Naive thymus-derived CD8-positive, alpha-beta T cell (primary cell): ENCODE measurements at regions not wholly inside any gene's neighbourhood (a gene's known extent, or its start where the extent isn't known, plus 50 kb on each side); places are given as distances from the start of the nearest gene placed in this dataset.

ENCODE experiments used
- ATAC-seq, 2 donors: fragments of 150-1000 bp; cut with Tn5 transposase in 1 of 2; sonication (Bioruptor Pico), chemical (Tn5 transposase) in 1 of 2; 1 replicate in 1 of 2; 2 replicates in 1 of 2; pipeline ENCODE4 v1.10.0; 2021; ENCODE audit warnings: mild to moderate bottlenecking in 2 of 2, moderate library complexity in 2 of 2
- POLR2A ChIA-PET: fragments of 350-600 bp; sonication (Branson Sonifier 250); formaldehyde crosslinking; loops from one replicate; lab custom pipeline; 2021; ENCODE audit warnings: antibody characterized with exemption; lab: Charles Lee
- DNase-seq, 10 donors: peaks; one replicate each; pipeline versions ENCODE4 v3.0.0 to v3.0.0-alpha.2; 2020 to 2022
- H3K27ac Mint-ChIP-seq, 10 donors: one replicate each; pipeline ENCODE4 v1.8.0; 2020 to 2022; ENCODE audit warnings: mild to moderate bottlenecking in 10 of 10, mixed read lengths in 10 of 10, moderate library complexity in 4 of 10, inconsistent platforms in 1 of 10
- H3K27me3 Mint-ChIP-seq, 5 donors: one replicate each; pipeline ENCODE4 v1.8.0; 2021 to 2022; ENCODE audit warnings: mixed read lengths in 5 of 5
- H3K36me3 Mint-ChIP-seq, 3 donors: one replicate each; pipeline ENCODE4 v1.8.0; 2020 to 2022; ENCODE audit warnings: mixed read lengths in 3 of 3, mild to moderate bottlenecking in 2 of 3, inconsistent platforms in 1 of 3
- H3K4me1 Mint-ChIP-seq, 4 donors: one replicate each; pipeline ENCODE4 v1.8.0; 2021 to 2022; ENCODE audit warnings: mixed read lengths in 4 of 4
- H3K4me3 Mint-ChIP-seq, 10 donors: one replicate each; pipeline ENCODE4 v1.8.0; 2020 to 2022; ENCODE audit warnings: mild to moderate bottlenecking in 10 of 10, mixed read lengths in 10 of 10, moderate library complexity in 6 of 10, inconsistent platforms in 1 of 10
- H3K9me3 Mint-ChIP-seq, 9 donors: one replicate each; pipeline ENCODE4 v1.8.0; 2020 to 2022; ENCODE audit warnings: mixed read lengths in 9 of 9, mild to moderate bottlenecking in 3 of 9, inconsistent platforms in 1 of 9, moderate library complexity in 1 of 9

DNA sequence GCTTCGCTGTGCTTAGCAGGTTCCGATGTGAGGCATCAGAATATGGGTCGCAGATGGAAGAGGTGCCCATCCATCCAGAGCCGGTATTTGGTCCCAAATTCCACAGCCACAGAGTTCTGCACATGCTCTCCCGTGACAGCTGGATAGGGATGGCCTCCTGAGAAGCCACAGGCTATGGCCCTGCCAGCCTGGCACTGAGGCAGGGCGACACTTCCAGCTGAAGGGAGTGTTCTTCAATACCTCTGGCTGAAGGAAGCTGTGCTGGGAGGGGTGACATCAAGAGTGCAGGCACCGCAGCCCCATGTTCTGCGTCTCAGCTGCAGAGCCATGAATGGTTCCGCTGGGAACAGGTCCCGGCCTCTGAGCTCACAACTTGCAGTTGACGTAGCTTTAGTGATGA is 83.4 kb upstream of the SIMC1 start:
- no peak for DNase-seq
- peaks cover 0 to 2% (median 0%) of the 10 kb centered on the region in 9 donors for H3K9me3 Mint-ChIP-seq
- peaks cover 0 to 6% (median 0%) of the 10 kb centered on the region in 3 donors for H3K36me3 Mint-ChIP-seq
- H3K27me3 Mint-ChIP-seq = peaks cover 5 to 28% (median 16%) of the 10 kb centered on the region in 5 donors
- ATAC-seq = no peak
- POLR2A ChIA-PET = no interaction called here
- H3K4me1 Mint-ChIP-seq = no peaks in the 10 kb centered on the region
- H3K27ac Mint-ChIP-seq = no peak overlapping the region
- no peak overlapping the region for H3K4me3 Mint-ChIP-seq

DNA sequence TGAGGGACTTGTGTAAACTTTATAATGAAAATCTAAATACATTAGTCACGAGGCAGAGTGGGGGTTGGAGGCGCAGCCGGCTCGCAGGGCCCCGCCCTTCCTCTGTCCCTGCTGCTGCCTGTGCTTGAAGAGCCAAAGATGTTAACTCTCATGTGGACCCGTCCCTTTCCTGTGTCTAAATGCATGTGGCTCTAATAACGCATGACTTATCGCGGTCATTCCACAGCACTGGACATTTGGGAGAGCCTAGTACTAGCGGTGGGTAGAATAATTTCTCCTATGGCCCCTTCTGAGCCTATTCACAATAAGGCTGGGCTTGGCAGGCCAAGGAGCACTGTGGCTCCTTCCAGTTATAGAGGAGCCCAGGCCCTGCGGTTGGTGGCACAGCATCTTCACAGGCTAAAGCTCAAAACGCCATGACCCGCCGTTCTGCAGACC is 82.3 kb upstream of the SIMC1 start:
- H3K4me1 Mint-ChIP-seq = no peaks in the 10 kb centered on the region
- peaks cover 0 to 12% (median 0%) of the 10 kb centered on the region in 3 donors for H3K36me3 Mint-ChIP-seq
- H3K4me3 Mint-ChIP-seq = no peak overlapping the region
- ATAC-seq = no peak
- peaks cover 0 to 4% (median 0%) of the 10 kb centered on the region in 9 donors for H3K9me3 Mint-ChIP-seq
- POLR2A ChIA-PET = no interaction called here
- H3K27ac Mint-ChIP-seq = no peak overlapping the region
- no peak for DNase-seq
- H3K27me3 Mint-ChIP-seq = peaks cover 5 to 32% (median 19%) of the 10 kb centered on the region in 5 donors

- DNase-seq = no peak
- no peak for ATAC-seq
- H3K27me3 Mint-ChIP-seq = peaks cover 5 to 32% (median 16%) of the 10 kb centered on the region in 5 donors
- H3K4me1 Mint-ChIP-seq = no peaks in the 10 kb centered on the region
- peaks cover 0 to 12% (median 0%) of the 10 kb centered on the region in 3 donors for H3K36me3 Mint-ChIP-seq
- POLR2A ChIA-PET = no interaction called here
- H3K27ac Mint-ChIP-seq = no peak overlapping the region
- no peak overlapping the region for H3K4me3 Mint-ChIP-seq
- H3K9me3 Mint-ChIP-seq = peaks cover 0 to 4% (median 0%) of the 10 kb centered on the region in 9 donors
Measured at GRCh38 chr5:176157656-176158055, 80.6 kb upstream of the SIMC1 start.

GRCh38 chr5:176161431-176161830 is 76.8 kb upstream of the SIMC1 start:
- peaks cover 0 to 4% (median 0%) of the 10 kb centered on the region in 9 donors for H3K9me3 Mint-ChIP-seq
- POLR2A ChIA-PET = no interaction called here
- DNase-seq (no peak), ATAC-seq (no peak)
- no peak overlapping the region for H3K27ac Mint-ChIP-seq
- no peaks in the 10 kb centered on the region for H3K4me1 Mint-ChIP-seq
- H3K4me3 Mint-ChIP-seq = no peak overlapping the region
- H3K27me3 Mint-ChIP-seq = peaks cover 6 to 44% (median 16%) of the 10 kb centered on the region in 5 donors
- peaks cover 0 to 17% (median 0%) of the 10 kb centered on the region in 3 donors for H3K36me3 Mint-ChIP-seq

- no peak overlapping the region for H3K27ac Mint-ChIP-seq
- peaks cover 0 to 4% (median 0%) of the 10 kb centered on the region in 9 donors for H3K9me3 Mint-ChIP-seq
- no peak overlapping the region for H3K4me3 Mint-ChIP-seq
- no peak for DNase-seq
- peaks cover 0 to 17% (median 0%) of the 10 kb centered on the region in 3 donors for H3K36me3 Mint-ChIP-seq
- no peaks in the 10 kb centered on the region for H3K4me1 Mint-ChIP-seq
- POLR2A ChIA-PET = no interaction called here
- ATAC-seq = no peak
- peaks cover 7 to 48% (median 16%) of the 10 kb centered on the region in 5 donors for H3K27me3 Mint-ChIP-seq
Measured at GRCh38 chr5:176162198-176162597, 76.0 kb upstream of the SIMC1 start.

DNA sequence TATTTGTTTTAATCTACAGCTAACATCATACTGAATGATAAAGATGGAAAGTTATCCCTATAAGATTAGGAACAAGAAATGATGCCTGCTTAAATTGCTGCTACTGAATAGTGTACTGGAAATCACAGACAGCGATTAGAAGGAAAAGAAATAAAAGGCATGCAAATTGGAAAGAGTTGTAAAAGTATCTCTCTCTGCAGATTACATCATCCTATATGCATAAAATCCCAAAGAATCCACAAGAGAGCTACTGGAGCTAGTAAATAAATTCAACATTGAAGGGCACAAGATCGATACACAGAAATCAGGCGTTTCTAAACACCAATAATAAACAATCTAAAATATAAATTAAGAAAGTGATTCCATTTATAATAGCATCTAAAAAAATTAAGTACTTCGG is 75.3 kb upstream of the SIMC1 start:
- peaks cover 0 to 17% (median 0%) of the 10 kb centered on the region in 3 donors for H3K36me3 Mint-ChIP-seq
- no peak overlapping the region for H3K4me3 Mint-ChIP-seq
- no peak overlapping the region for H3K27ac Mint-ChIP-seq
- H3K4me1 Mint-ChIP-seq = no peaks in the 10 kb centered on the region
- H3K27me3 Mint-ChIP-seq = peaks cover 7 to 46% (median 16%) of the 10 kb centered on the region in 5 donors
- POLR2A ChIA-PET = no interaction called here
- H3K9me3 Mint-ChIP-seq = peaks cover 0 to 4% (median 0%) of the 10 kb centered on the region in 9 donors
- ATAC-seq = no peak
- DNase-seq = no peak

- POLR2A ChIA-PET = no interaction called here
- DNase-seq (no peak), ATAC-seq (no peak)
- H3K4me3 Mint-ChIP-seq = no peak overlapping the region
- H3K27ac Mint-ChIP-seq = no peak overlapping the region
- peaks cover 0 to 5% (median 0%) of the 10 kb centered on the region in 3 donors for H3K36me3 Mint-ChIP-seq
- H3K9me3 Mint-ChIP-seq = peaks cover 0 to 4% (median 0%) of the 10 kb centered on the region in 9 donors
- H3K4me1 Mint-ChIP-seq = no peaks in the 10 kb centered on the region
- peaks cover 6 to 34% (median 10%) of the 10 kb centered on the region in 5 donors for H3K27me3 Mint-ChIP-seq
Measured at GRCh38 chr5:176166427-176166826, 71.8 kb upstream of the SIMC1 start.

- POLR2A ChIA-PET = no interaction called here
- Mint-ChIP-seq H3K9me3 (peaks cover 0 to 4% (median 0%) of the 10 kb centered on the region in 9 donors), H3K27me3 (peaks cover 4 to 31% (median 9%) of the 10 kb centered on the region in 5 donors), H3K36me3 (peaks cover 0 to 5% (median 0%) of the 10 kb centered on the region in 3 donors), H3K4me1 (no peaks in the 10 kb centered on the region), H3K4me3 (no peak overlapping the region), H3K27ac (no peak overlapping the region)
- DNase-seq = no peak
- ATAC-seq = no peak
Measured at GRCh38 chr5:176167800-176168199, 70.4 kb upstream of the SIMC1 start.

DNA sequence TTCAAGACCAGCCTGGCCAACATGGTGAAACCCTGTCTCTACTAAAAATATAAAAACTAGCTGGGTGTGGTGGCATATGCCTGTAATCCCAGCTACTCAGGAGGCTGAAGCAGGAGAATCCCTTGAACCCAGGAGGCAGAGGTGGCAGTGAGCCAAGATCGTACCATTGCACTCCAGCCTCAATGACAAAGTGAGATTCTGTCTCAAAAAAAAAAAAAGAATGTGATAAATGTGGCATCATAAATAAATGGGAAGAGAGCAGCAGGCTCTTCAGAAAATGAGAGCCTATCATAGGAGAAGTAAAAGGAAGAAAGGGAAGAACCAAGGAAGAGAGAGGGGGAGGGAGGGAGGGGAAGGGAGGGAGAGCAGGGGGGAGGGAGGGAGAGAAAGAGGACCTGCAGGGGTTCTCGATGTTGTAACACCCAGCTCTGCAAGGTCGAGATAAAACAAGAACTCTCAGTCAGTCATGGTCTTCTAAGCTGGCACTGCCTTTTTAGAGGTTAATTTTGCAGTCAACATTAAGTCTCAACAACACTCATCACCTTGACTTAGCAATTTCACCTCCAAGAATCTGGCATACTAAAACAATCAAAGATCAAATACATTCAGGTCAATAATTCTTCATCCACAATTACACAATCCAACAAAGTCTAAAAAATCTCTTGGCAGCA is 68.7 kb upstream of the SIMC1 start:
- Mint-ChIP-seq H3K27me3 (peaks cover 4 to 17% (median 8%) of the 10 kb centered on the region in 5 donors), H3K27ac (peak overlapping the region in 1 of 10 donors; percentile 16), H3K4me3 (no peak overlapping the region), H3K4me1 (no peaks in the 10 kb centered on the region), H3K9me3 (no peaks in the 10 kb centered on the region), H3K36me3 (no peaks in the 10 kb centered on the region)
- ATAC-seq = no peak
- POLR2A ChIA-PET = no interaction called here
- DNase-seq = no peak

DNA sequence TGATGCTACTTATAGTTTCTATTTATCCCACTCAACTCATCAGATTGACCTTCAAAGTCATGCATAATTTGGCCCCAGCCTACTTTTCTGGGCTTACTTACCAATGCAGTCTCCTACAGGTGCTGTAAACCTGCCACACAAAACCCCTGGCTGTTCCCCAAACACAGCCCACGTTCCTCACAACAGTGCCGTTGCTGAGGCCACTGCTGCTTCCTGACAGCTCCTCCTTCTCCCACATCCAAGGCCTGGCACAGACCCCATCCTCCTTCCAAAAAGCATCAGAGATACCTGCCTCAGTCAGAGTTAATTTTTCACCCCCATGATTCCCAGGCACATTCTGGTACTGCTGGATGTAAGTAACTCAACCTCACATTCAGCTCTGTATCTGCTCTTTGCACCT is 68.1 kb upstream of the SIMC1 start:
- Mint-ChIP-seq H3K9me3 (no peaks in the 10 kb centered on the region), H3K27me3 (peaks cover 4 to 16% (median 12%) of the 10 kb centered on the region in 5 donors), H3K36me3 (no peaks in the 10 kb centered on the region), H3K4me1 (no peaks in the 10 kb centered on the region), H3K4me3 (no peak overlapping the region), H3K27ac (no peak overlapping the region)
- POLR2A ChIA-PET = no interaction called here
- no peak for DNase-seq
- no peak for ATAC-seq

DNA sequence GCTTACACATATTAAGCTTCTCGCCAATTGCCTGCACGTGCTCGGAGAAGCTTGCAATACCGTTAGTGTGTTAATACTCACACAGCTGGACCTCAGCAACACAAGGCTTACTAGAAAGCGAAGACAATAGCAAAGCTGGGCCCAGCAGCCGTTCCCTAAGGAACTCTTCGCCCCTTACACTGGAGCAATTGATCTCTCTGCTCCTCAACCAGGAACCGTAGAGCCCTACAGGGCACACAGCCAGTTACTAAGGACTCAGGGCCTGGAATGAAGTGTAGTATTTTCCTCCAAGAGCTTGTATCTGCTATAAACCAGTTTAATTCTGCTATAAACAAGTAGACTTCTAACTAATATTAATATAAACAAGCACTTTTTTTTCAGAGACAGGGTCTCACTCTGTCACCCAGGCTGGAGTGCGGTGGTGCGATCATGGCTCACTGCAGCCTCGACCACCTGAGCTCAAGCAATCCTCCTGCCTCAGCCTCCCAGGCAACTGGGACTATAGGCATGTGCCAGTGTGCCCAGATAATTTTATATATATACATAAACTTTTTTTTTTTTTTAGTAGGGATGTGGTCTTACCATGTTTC is 67.0 kb upstream of the SIMC1 start:
- H3K27ac Mint-ChIP-seq = no peak overlapping the region
- peaks cover 0 to 3% (median 0%) of the 10 kb centered on the region in 4 donors for H3K4me1 Mint-ChIP-seq
- H3K36me3 Mint-ChIP-seq = no peaks in the 10 kb centered on the region
- DNase-seq (no peak), ATAC-seq (no peak)
- H3K27me3 Mint-ChIP-seq = peaks cover 11 to 27% (median 21%) of the 10 kb centered on the region in 5 donors
- no peaks in the 10 kb centered on the region for H3K9me3 Mint-ChIP-seq
- POLR2A ChIA-PET = no interaction called here
- H3K4me3 Mint-ChIP-seq = no peak overlapping the region

DNA sequence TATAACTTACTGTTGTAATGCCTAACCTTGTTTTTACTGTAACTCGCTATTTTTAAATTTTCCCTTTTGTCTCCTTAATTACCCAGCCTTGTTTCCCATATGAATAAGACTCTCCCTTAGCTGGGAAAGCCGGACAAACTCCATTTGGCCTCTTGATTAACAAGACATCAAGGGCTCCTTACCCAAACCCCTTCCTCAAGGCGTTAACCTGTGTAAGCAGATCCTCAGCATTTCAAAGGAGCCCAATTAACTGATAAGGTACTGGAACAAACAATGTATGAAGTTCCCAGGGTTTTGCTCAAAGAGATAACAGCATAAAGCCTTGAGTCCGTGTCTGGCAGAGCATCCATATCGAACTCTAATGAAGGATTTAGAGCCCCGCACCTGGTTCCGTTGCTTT is 66.0 kb upstream of the SIMC1 start:
- POLR2A ChIA-PET = no interaction called here
- Mint-ChIP-seq H3K9me3 (no peaks in the 10 kb centered on the region), H3K36me3 (no peaks in the 10 kb centered on the region), H3K27me3 (peaks cover 10 to 37% (median 23%) of the 10 kb centered on the region in 5 donors), H3K27ac (no peak overlapping the region), H3K4me1 (peaks cover 0 to 3% (median 0%) of the 10 kb centered on the region in 4 donors), H3K4me3 (no peak overlapping the region)
- ATAC-seq = no peak
- DNase-seq = no peak

- Mint-ChIP-seq H3K4me1 (peaks cover 0 to 3% (median 0%) of the 10 kb centered on the region in 4 donors), H3K27me3 (peaks cover 16 to 42% (median 31%) of the 10 kb centered on the region in 5 donors), H3K4me3 (no peak overlapping the region), H3K27ac (no peak overlapping the region), H3K36me3 (peaks cover 0 to 3% (median 0%) of the 10 kb centered on the region in 3 donors), H3K9me3 (peaks cover 0 to 9% (median 4%) of the 10 kb centered on the region in 9 donors)
- POLR2A ChIA-PET = no interaction called here
- ATAC-seq (no peak), DNase-seq (no peak)
Measured at GRCh38 chr5:176173647-176174046, 64.6 kb upstream of the SIMC1 start.
